Spleen (tissue), 7 donors: ENCODE measurements at regions not wholly inside any gene's neighbourhood (a gene's known extent, or its start where the extent isn't known, plus 50 kb on each side); places are given as distances from the start of the nearest gene placed in this dataset.
"Not testable (repeated sequence)": the region's sequence is repeated elsewhere in the genome, so short reads cannot be mapped to it uniquely, and the experiment has no call there.

Experiments
- POLR2AphosphoS5 ChIP-seq, 3 donors: sonication (generic); formaldehyde crosslinking; IDR thresholded peaks; one replicate each; pipeline ENCODE4 v1.5.1; 2017; ENCODE audit warnings: antibody characterized with exemption in 3 of 3
- TF ChIP-seq, protein P1 (sequence below), 11 experiments: fragments of 200-600 bp in 7 of 11; fragments of 450-650 bp in 4 of 11; sonication (generic) in 4 of 11; IDR thresholded peaks in 8 of 11; conservative IDR thresholded peaks in 3 of 11; 1 replicate in 7 of 11; 2 replicates in 4 of 11; pipeline versions ENCODE4 v1.4.0 to v1.8.0; 2016 to 2021; ENCODE audit warnings: antibody characterized with exemption in 11 of 11, inconsistent platforms in 4 of 11, mild to moderate bottlenecking in 1 of 11
- donor health status: DM: no; HTN: no; CAD: no; lungs with moderate emphysema.
- donor health status: DM: no; HTN: no; CAD: no.
- donor health status: DM: no; HTN: no; CAD: no.

- TF ChIP-seq, protein P1, sequence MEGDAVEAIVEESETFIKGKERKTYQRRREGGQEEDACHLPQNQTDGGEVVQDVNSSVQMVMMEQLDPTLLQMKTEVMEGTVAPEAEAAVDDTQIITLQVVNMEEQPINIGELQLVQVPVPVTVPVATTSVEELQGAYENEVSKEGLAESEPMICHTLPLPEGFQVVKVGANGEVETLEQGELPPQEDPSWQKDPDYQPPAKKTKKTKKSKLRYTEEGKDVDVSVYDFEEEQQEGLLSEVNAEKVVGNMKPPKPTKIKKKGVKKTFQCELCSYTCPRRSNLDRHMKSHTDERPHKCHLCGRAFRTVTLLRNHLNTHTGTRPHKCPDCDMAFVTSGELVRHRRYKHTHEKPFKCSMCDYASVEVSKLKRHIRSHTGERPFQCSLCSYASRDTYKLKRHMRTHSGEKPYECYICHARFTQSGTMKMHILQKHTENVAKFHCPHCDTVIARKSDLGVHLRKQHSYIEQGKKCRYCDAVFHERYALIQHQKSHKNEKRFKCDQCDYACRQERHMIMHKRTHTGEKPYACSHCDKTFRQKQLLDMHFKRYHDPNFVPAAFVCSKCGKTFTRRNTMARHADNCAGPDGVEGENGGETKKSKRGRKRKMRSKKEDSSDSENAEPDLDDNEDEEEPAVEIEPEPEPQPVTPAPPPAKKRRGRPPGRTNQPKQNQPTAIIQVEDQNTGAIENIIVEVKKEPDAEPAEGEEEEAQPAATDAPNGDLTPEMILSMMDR (IDR thresholded peaks at IDR 0.05 in 8 of 11, conservative IDR thresholded peaks at IDR 0.05 in 3 of 11) = not testable (repeated sequence)
- TF ChIP-seq POLR2AphosphoS5 (IDR thresholded peaks at IDR 0.05) = not testable (repeated sequence)
These were observed 64.6 kb downstream of the ADCYAP1 start for GRCh38 chr18:969311-969710.
